OCI-LY7 (cell line): ENCODE measurements at regions not wholly inside any gene's neighbourhood (a gene's known extent, or its start where the extent isn't known, plus 50 kb on each side); places are given as distances from the start of the nearest gene placed in this dataset.

Experiments
- BruUV-seq: library from RNA; stranded (reverse); fragments of 400-500 nt; replicated peaks from 2 replicates; lab custom pipeline; 2021; lab: Mats Ljungman, UMichigan
- CTCF ChIA-PET: fragments of 300-600 bp; sonication (Branson Sonifier 250); formaldehyde crosslinking; loops from one replicate; lab custom pipeline; 2022; ENCODE audit warnings: antibody characterized with exemption; ENCODE audit not compliant: unreplicated experiment; lab: Charles Lee
- POLR2A ChIA-PET: fragments of 300-600 bp; sonication (Branson Sonifier 250); formaldehyde crosslinking; loops from one replicate; lab custom pipeline; 2022; ENCODE audit warnings: antibody characterized with exemption; lab: Charles Lee
- DNase-seq: peaks from one replicate; pipeline ENCODE4 v3.0.0-alpha.2; 2015; ENCODE audit warnings: low spot score
- H2AFZ ChIP-seq: fragments of 200-600 bp; sonication (generic), shearing (Covaris generic); 2 replicates; pipeline ENCODE4 v1.6.1; 2014; ENCODE audit warnings: mild to moderate bottlenecking, antibody characterized with exemption, low read length, moderate library complexity
- H3K27ac ChIP-seq: fragments of 200-600 bp; sonication (generic); 2 replicates; pipeline ENCODE4 v1.5.1; 2014; ENCODE audit warnings: mixed run types, low read depth, mild to moderate bottlenecking, moderate library complexity, low read length, inconsistent platforms; ENCODE audit not compliant: poor library complexity, severe bottlenecking
- H3K36me3 ChIP-seq: fragments of 200-600 bp; sonication (generic); 2 replicates; pipeline ENCODE4 v1.6.1; 2014; ENCODE audit warnings: mild to moderate bottlenecking, antibody characterized with exemption, low read length, moderate library complexity, mixed read lengths; ENCODE audit not compliant: insufficient read depth
- H3K4me1 ChIP-seq: fragments of 200-600 bp; sonication (generic); 2 replicates; pipeline ENCODE4 v1.5.1; 2014; ENCODE audit warnings: mild to moderate bottlenecking, low read length; ENCODE audit not compliant: insufficient read depth, poor library complexity, severe bottlenecking
- H3K4me2 ChIP-seq: fragments of 200-600 bp; sonication (generic); 2 replicates; pipeline ENCODE4 v1.6.1; 2014; ENCODE audit warnings: mild to moderate bottlenecking, low read length
- H3K4me3 ChIP-seq: fragments of 200-600 bp; sonication (generic); 2 replicates; pipeline ENCODE4 v1.5.1; 2014; ENCODE audit warnings: mild to moderate bottlenecking, low read depth, low read length; ENCODE audit not compliant: poor library complexity, severe bottlenecking
- H3K79me2 ChIP-seq: fragments of 200-600 bp; sonication (generic); 2 replicates; pipeline ENCODE4 v1.6.1; 2016; ENCODE audit warnings: low read depth, mild to moderate bottlenecking, low read length, moderate library complexity, mixed read lengths; ENCODE audit not compliant: insufficient read depth
- H3K9me2 ChIP-seq: fragments of 200-600 bp; sonication (generic); 2 replicates; pipeline ENCODE4 v1.6.1; 2016; ENCODE audit warnings: mild to moderate bottlenecking, low read length, mixed read lengths; ENCODE audit not compliant: insufficient read depth
- H3K9me3 ChIP-seq: fragments of 200-600 bp; sonication (generic); 2 replicates; pipeline ENCODE4 v1.6.1; 2014; ENCODE audit warnings: mild to moderate bottlenecking, mixed run types, low read length, mixed read lengths
- H4K20me1 ChIP-seq: fragments of 200-600 bp; sonication (generic); 2 replicates; pipeline ENCODE4 v1.6.1; 2014; ENCODE audit warnings: mild to moderate bottlenecking, antibody characterized with exemption, low read length, moderate library complexity, mixed read lengths; ENCODE audit not compliant: insufficient read depth
- EZH2phosphoT487 ChIP-seq: fragments of 200-600 bp; sonication (generic); IDR thresholded peaks from 2 replicates; pipeline ENCODE4 v1.6.1; 2018; ENCODE audit warnings: low read depth, borderline replicate concordance, mild to moderate bottlenecking, mixed run types, antibody characterized with exemption, low read length, moderate library complexity, mixed read lengths
- intact Hi-C: fragments of 100-400 bp; cut with micrococcal nuclease; formaldehyde crosslinking; loops from one replicate; pipeline ENCODE4 v1.10.0; 2022; ENCODE audit not compliant: unreplicated experiment
- TF ChIP-seq, protein P1 (sequence below): fragments of 200-600 bp; sonication (generic); conservative IDR thresholded peaks from 2 replicates; pipeline ENCODE4 v1.5.1; 2014; ENCODE audit warnings: mild to moderate bottlenecking, antibody characterized with exemption, low read length, moderate library complexity, mixed read lengths

DNA sequence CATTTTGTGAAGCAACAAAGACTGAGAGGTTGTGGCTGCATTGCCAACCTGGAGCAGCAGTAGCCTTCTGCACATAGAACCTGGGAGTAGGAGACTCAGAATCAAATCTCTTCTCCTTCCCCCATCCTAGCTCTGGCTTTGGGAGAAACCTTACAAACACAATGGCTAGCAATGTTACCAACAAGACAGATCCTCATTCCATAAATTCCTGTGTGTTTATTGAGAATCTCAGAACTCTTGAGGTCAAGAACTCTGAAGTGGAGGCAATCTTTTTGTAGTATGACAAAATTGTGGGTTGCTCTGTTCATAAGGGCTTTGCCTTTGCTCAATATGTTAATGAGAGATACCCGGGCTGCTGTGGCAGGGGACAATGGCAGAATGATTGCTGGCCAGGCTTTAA is 406.7 kb upstream of the SPANXN1 start:
- intact Hi-C loops: no loop called here
- Histone ChIP-seq H3K79me2 (no peaks in the 10 kb centered on the region), H3K36me3 (no peaks in the 10 kb centered on the region), H3K27ac (no peak overlapping the region), H3K9me2 (no peaks in the 10 kb centered on the region), H3K9me3 (no peaks in the 10 kb centered on the region), H3K4me2 (no peak overlapping the region), H4K20me1 (no peaks in the 10 kb centered on the region), H3K4me3 (no peak overlapping the region), H3K4me1 (no peaks in the 10 kb centered on the region), H2AFZ (no peak overlapping the region)
- ChIA-PET CTCF (no interaction called here), POLR2A (no interaction called here)
- TF ChIP-seq EZH2phosphoT487: no peak
- TF ChIP-seq, protein P1, sequence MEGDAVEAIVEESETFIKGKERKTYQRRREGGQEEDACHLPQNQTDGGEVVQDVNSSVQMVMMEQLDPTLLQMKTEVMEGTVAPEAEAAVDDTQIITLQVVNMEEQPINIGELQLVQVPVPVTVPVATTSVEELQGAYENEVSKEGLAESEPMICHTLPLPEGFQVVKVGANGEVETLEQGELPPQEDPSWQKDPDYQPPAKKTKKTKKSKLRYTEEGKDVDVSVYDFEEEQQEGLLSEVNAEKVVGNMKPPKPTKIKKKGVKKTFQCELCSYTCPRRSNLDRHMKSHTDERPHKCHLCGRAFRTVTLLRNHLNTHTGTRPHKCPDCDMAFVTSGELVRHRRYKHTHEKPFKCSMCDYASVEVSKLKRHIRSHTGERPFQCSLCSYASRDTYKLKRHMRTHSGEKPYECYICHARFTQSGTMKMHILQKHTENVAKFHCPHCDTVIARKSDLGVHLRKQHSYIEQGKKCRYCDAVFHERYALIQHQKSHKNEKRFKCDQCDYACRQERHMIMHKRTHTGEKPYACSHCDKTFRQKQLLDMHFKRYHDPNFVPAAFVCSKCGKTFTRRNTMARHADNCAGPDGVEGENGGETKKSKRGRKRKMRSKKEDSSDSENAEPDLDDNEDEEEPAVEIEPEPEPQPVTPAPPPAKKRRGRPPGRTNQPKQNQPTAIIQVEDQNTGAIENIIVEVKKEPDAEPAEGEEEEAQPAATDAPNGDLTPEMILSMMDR: no peak
- no peak for DNase-seq
- BruUV-seq: no TSS peak

DNA sequence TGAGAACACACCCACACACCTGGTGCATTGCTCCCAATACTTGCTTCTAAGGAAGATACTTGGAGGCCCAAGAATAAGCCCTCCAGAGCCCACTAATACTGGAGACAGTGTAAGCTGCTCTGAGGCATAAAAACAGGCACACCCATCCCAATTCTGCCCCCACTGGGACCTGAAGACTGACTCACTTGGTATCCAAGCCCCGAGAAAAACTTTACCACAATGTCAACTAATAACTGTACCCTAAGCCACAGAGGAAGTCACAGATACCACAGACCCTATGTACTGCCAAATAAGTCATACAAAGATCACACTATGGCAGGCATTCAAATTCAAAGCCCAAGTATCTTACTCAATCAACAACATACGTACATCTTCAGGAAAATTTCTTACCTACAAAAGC is 398.2 kb upstream of the SPANXN1 start:
- H3K4me2 ChIP-seq: no peak overlapping the region
- H3K79me2 ChIP-seq: no peaks in the 10 kb centered on the region
- no TSS peak for BruUV-seq
- no peaks in the 10 kb centered on the region for H3K9me2 ChIP-seq
- H3K4me1 ChIP-seq: no peaks in the 10 kb centered on the region
- H3K27ac ChIP-seq: no peak overlapping the region
- no peak overlapping the region for H3K4me3 ChIP-seq
- ChIA-PET CTCF (no interaction called here), POLR2A (interaction anchor here (0.8 kb wide), 1 partner anchor 11 kb away, joined by 3 read pairs; no protein-coding TSS in a partner anchor)
- no peak for DNase-seq
- H2AFZ ChIP-seq: no peak overlapping the region
- no peaks in the 10 kb centered on the region for H3K36me3 ChIP-seq
- intact Hi-C loops: no loop called here
- no peak for TF ChIP-seq EZH2phosphoT487
- TF ChIP-seq, protein P1: no peak
- H4K20me1 ChIP-seq: no peaks in the 10 kb centered on the region
- no peaks in the 10 kb centered on the region for H3K9me3 ChIP-seq

DNA sequence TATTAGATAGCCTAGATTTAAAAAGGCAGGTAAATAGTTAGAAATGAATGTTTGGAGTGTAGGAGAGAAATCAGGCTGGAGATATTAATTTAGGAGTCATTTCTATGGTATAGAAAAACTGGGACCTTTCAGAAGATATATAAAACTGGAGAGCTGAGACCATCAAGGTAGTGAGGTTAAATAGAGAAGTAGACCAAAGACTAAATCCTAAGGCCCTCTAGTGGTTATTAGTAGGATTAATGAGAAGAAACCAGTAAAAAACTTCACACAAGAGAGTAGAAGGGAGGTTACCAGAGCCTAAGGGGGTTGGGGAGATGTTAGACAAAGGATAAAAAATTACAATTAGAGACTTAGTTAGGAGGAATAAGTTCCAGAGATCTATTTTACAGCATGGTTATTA is 351.0 kb upstream of the SPANXN1 start:
- intact Hi-C loops: no loop called here
- Histone ChIP-seq H2AFZ (no peak overlapping the region), H3K4me3 (no peak overlapping the region), H4K20me1 (no peaks in the 10 kb centered on the region), H3K4me1 (no peaks in the 10 kb centered on the region), H3K9me2 (no peaks in the 10 kb centered on the region), H3K4me2 (no peak overlapping the region), H3K9me3 (no peaks in the 10 kb centered on the region), H3K36me3 (no peaks in the 10 kb centered on the region), H3K79me2 (no peaks in the 10 kb centered on the region), H3K27ac (no peak overlapping the region)
- ChIA-PET POLR2A (no interaction called here), CTCF (no interaction called here)
- BruUV-seq: no TSS peak
- TF ChIP-seq EZH2phosphoT487: no peak
- TF ChIP-seq, protein P1: peak; percentile 58
- no peak for DNase-seq
